GM19239 (cell line): ENCODE measurements at regions not wholly inside any gene's neighbourhood (a gene's known extent, or its start where the extent isn't known, plus 50 kb on each side); places are given as distances from the start of the nearest gene placed in this dataset.
"Not testable (repeated sequence)": the region's sequence is repeated elsewhere in the genome, so short reads cannot be mapped to it uniquely, and the experiment has no call there.

Experiments
- DNase-seq: peaks from one replicate; pipeline ENCODE4 v3.0.0; 2011; ENCODE audit warnings: low spot score; ENCODE audit not compliant: insufficient read length
- FAIRE-seq: peaks from 2 replicates; lab custom pipeline; 2011; peaks lifted over from hg19 to GRCh38; lab: Jason Lieb, UNC

DNA sequence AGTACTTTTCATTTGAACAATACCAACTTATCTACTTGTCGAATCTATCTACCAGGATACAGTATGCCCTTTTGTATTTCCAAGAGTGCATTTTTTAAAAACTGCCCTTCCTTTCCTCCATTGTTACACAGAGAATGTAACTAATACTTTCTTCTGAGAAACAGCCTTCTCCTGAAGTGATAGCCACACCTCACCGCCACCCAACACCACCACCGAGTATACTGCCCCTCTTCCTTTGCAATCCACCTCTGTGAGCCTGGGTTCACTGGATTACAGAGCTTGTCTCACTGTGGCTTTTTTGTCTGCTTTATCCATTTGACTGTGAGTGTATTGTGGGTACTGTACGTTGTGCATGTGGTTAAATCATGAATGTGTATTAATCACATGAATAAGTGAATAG, 305.4 kb downstream of the KLF12 start:
- FAIRE-seq (no peak), DNase-seq (no peak)

GRCh38 chr13:73827434-73827833, 306.8 kb downstream of the KLF12 start:
- DNase-seq: no peak
- FAIRE-seq: no peak

DNA sequence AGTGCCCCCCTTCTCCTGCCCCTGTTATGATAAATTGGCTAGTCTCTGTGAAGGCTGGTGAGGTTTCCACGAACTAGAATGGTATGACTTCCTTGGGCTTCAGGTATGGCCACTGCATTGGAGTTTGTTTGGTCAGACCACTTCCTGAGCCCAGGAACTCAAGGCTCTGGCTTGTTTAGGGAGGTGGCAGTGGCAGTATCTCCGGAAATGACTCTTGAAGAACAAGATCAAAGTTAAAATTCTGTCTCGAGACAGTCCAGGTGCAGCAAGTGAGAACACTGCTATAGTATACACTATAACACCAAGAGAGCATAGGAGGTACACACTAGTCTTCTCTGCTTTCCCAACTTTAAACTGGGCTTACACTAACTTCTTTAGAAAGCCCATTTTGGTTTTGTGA, 309.1 kb downstream of the KLF12 start:
- DNase-seq (no peak), FAIRE-seq (no peak)

- FAIRE-seq: no peak
- DNase-seq: no peak
Measured at GRCh38 chr13:73822668-73823592, 311.3 kb downstream of the KLF12 start.

GRCh38 chr13:73820688-73821087, 313.5 kb downstream of the KLF12 start:
- FAIRE-seq (peak; percentile 23), DNase-seq (no peak)

DNA sequence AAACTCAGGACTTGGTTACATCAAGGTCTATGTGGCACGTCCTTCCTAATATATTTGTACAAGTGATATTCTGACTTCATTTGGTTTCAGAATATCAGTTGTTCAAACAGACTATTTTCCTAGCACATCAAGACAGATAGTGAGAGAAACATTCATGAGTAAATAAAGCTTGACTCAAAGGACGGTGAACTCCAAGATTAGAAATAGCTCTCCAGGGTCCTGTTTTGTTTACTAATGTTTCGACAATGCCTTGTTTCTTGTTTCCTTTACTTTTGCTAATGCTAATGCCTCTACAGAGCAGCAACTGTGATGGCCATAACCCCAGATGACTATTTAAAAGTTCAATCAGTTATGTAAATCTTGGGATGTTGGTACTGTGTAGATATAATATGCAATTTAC, 313.9 kb downstream of the KLF12 start:
- no peak for FAIRE-seq

GRCh38 chr13:73819711-73820110, 314.5 kb downstream of the KLF12 start:
- DNase-seq (no peak), FAIRE-seq (no peak)

More for the DNA sequence above, 313.9 kb downstream of the KLF12 start:
- DNase-seq: no peak

- no peak for FAIRE-seq
Measured at GRCh38 chr13:73816702-73817101, 317.5 kb downstream of the KLF12 start.

GRCh38 chr13:73815796-73816195, 318.4 kb downstream of the KLF12 start:
- FAIRE-seq (no peak), DNase-seq (no peak)

More at GRCh38 chr13:73816702-73817101, 317.5 kb downstream of the KLF12 start:
- no peak for DNase-seq

DNA sequence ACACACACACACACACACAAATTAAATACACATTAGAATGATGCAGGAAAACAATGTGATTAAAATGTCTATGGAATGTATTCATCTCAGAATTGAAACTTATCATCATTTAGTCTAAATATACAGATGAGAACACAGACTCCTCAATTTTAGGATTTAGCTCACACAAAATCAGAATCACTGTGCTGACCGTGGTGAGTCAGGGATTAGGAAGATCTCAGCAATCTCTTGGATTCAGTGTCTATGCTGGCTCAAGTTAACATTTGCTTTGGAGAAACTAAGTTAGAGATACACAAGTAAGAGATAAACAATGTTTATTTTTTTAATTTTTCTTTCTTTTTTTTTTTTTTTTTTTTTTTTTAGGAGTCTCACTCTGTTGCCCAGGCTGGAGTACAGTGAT, 323.6 kb downstream of the KLF12 start:
- DNase-seq (no peak), FAIRE-seq (no peak)

DNA sequence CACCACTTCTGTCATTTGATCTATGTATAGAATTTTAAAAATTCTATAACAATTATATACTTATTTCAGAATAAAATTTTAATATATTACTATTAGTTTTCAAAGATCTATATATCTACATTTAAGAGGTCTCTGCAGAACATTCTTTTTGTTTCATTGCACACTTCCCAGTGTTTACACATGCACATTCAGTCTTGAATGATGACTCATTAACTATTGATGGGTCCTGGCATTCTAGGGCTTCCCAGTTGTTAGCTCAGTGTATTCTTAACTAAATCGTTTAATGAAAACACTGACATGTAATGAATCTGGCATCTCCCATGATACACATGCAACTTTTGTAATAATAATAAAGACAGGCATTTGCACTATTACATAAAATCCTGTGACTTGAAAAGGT, 324.6 kb downstream of the KLF12 start:
- no peak for FAIRE-seq
- DNase-seq: no peak

DNA sequence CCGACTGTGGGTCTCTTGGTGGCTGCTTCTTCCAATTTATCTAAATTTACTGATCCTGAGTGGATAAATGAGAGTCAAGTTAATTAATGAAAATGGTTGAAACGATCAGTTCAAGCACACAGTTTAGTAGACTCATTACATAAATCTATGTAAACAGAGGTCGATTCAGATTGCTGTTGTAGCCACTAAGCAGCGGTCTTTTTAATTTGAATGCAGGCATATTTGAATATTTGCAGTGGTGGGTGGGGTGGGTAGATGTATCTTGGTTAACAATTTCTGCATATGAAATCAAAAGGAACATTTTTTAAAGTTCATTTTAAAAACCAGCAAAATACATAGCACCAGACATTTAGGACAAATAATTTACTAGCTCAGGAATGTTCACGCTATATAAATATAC, 325.9 kb downstream of the KLF12 start:
- no peak for DNase-seq
- FAIRE-seq: no peak

DNA sequence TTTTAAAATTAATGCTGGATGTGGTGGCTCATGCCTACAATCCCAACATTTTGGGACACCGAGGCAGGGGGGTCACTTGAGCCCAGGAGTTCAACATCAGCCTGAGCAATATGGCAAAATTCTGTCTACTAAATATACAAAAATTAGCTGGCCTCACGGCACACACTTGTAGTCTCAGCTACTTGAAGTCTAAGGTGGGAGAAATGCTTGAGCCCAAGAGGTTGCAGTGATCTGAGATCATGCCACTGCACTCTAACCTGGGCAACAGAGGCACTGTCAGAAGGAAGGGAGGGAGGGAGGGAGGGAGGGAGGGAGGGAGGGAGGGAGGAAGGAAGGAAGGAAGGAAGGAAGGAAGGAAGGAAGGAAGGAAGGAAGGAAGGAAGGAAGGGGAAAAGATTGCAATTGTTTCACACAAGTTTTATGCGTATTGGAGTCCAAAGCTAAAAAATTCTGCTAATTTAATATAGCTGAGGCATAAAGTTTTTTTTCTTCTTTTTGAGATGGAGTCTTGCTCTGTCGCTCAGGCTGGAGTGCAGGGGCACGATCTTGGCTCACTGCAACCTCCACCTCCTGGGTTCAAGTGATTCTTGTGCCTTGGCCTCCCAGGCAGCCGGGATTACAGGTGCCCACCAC, 328.8 kb downstream of the KLF12 start:
- not testable (repeated sequence) for FAIRE-seq, DNase-seq

DNA sequence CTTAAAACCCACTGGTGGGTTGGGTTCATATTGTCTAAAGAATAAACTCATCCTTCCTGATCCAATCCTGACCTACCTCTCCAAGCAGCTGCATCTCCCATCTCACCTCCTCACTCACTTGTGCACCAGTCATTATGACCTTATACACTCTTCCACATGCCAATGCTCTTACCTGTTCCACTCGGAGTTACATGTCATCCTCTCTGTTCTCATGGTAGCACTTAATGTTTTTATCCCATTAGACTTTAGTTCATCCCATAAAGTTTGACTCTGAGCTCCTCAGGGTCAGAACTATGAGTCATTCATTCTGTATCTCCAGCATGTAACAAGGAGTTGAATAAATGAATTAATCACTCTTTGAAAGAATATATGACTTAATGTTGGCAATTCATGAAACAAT, 330.2 kb downstream of the KLF12 start:
- DNase-seq: no peak

DNA sequence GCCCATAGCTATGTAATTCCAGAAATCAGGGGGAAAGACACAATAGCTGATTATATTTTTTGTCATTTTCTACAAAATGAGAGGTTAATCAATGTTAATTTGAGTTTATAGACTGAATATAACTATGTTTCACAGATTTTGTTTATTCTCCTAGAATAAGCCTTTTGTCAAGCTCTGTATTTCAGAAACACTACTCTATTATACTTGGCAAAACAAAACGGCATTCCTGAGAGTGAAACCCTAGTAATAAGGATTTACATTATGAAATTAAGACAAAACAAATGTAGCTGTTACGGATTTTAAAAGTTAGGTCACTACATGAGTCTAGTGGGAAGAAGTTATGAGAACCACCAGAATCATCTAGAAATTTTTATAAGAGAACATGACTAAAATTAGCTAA, 334.2 kb downstream of the KLF12 start:
- no peak for DNase-seq
- FAIRE-seq: no peak

More for the DNA sequence above, 330.2 kb downstream of the KLF12 start:
- no peak for FAIRE-seq

DNA sequence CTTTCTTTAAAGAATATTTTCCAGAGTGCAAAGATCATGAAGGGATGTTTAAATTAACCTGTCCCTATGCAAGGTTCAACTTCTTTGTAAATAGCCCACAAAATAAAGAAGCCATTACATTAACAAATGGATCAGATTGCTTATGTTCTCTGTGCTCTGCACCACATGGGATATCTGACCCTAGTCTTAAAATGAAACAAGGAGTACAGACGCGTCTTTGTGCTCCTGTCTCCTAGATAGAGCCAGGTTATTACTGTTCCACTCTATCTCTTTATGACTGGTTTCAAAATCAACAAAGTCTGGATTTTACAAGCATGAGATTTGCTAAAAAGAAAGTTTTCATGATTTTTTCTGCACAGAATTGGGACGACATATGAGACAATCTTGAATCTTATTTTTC, 339.4 kb downstream of the KLF12 start:
- DNase-seq: no peak

GRCh38 chr13:73793361-73793760, 340.8 kb downstream of the KLF12 start:
- DNase-seq: no peak

More for the DNA sequence above, 339.4 kb downstream of the KLF12 start:
- FAIRE-seq: no peak

GRCh38 chr13:73792796-73793195, 341.4 kb downstream of the KLF12 start:
- FAIRE-seq (no peak), DNase-seq (no peak)

More at GRCh38 chr13:73793361-73793760, 340.8 kb downstream of the KLF12 start:
- no peak for FAIRE-seq

- DNase-seq (no peak), FAIRE-seq (no peak)
Measured at GRCh38 chr13:73782450-73783449, 351.5 kb downstream of the KLF12 start.

DNA sequence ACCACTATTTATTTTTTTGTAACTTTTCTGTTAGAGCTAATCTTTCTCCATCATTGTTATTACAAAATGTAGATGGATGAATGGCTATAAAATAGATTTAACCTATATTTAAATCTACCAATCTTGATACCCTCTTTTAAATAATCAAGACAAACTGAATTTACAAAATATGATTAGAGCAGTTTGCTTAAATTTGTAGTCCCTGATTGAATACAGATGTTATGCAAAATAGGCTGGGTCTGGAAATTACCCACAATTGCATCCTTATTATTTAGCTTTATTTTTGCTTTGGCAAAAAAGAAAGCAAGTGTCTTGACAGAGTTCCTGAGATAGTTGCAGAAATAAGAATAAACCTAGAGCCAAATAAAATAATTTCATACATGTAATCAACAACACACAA, 352.8 kb downstream of the KLF12 start:
- FAIRE-seq (no peak), DNase-seq (no peak)
